Mesenteric fat pad (tissue), 1 donor: ENCODE measurements at regions not wholly inside any gene's neighbourhood (a gene's known extent, or its start where the extent isn't known, plus 50 kb on each side); places are given as distances from the start of the nearest gene placed in this dataset.
"Not testable (repeated sequence)": the region's sequence is repeated elsewhere in the genome, so short reads cannot be mapped to it uniquely, and the experiment has no call there.

Experiments
- DNase-seq: peaks from one replicate; pipeline ENCODE4 v3.0.0-alpha.2; 2020; ENCODE audit warnings: low spot score
- donor health status: DM: yes; HTN: yes; CAD: no.

DNA sequence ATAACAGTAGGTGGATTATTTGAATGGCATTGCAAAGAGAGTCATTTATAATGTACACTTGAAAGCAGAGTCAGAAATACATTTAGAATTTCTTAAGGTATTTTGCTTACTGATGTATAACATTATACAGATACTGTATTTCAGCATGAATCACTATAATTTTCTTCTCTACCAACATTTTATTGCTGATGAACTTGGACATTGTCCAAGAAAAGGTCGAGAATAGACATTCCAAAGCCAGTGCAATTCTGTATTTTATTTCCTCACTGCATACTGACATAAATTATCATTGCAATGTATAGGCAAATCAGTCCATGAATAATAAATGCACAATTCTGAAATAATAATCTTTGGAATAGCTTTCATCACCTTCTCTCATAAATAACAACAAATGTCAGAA lies 1420.0 kb upstream of the EYS start:
- no peak for DNase-seq

- DNase-seq = no peak
These were observed 1414.1 kb upstream of the EYS start for GRCh38 chr6:67121115-67121514.

DNA sequence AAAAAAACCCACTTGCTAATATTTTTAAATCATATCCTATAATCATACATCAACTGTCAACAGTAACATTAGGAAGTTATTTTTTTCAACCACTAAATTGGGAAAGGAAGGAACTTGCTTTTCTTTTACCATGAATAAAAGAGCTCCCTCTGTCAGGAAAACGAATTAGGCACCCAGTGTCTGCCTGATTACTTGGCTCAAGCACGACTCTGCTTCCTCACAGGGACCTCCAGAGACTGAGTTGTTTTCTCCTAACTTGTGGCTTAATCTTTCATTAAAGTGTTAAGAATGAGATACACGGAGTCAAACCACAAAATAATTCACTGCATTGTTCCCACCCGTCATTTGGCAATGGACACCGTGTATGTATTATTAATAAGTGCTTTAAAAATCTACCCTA lies 1405.1 kb upstream of the EYS start:
- no peak for DNase-seq

GRCh38 chr6:67102743-67103142 lies 1395.7 kb upstream of the EYS start:
- no peak for DNase-seq

- not testable (repeated sequence) for DNase-seq
These were observed 1388.7 kb upstream of the EYS start for GRCh38 chr6:67095618-67096226.

GRCh38 chr6:67094431-67094946 lies 1387.5 kb upstream of the EYS start:
- DNase-seq = no peak

DNA sequence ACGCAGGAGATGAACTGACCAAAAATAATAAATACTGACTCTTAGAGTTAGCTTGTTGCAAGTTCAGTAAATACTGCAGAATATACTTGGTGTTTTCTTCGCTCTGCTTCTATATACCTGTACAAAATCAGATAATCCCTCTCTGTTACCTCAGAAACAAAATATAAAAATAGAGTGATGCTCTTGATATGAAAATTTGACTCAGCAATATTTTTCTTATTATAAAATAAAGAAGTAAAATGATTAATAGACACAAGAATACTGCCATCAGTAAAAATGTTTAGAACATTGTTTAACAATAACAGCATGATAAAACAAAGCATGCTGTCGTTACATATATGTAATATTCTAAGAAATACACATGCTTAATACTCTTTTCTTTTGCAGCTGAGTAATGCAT lies 1366.9 kb upstream of the EYS start:
- DNase-seq = no peak

DNA sequence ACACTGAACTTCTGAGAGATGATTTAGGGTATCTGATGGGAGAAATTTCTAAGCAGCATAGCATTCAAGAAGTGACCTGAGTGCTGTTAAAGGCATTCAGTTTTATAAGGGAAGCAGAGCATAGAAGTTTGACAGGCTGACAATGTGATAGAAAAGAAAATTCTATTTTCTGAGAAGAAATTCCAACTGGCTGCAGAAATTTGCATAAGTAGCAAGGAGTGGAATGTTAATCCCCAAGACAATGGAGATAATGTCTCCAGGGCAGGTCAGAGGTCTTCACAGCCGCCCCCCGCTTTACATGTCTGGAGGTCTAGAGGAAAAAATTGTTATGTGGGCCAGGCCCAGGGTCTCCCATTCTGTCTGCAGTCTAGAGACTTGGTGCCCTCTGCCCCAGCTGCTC lies 1361.8 kb upstream of the EYS start:
- no peak for DNase-seq

DNA sequence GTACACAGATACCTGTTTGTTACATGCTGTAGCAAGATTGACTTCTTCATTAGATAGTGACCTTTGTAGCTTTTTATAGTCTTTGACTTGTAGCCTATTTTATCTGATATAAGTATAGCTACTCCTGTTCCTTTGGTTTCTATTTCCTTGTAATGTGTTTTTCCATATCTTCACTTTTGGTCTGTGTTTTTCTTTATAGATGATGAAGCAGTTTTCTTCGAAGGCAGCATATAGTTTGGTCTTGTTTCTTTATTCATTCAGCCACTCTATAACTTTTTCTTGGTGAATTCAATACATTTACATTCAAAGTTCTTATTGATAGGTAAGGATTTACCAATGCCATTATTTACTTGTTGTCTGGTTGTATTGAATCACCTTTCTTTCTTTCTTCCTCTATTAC lies 1357.3 kb upstream of the EYS start:
- DNase-seq = no peak

GRCh38 chr6:67047996-67048395 lies 1341.0 kb upstream of the EYS start:
- no peak for DNase-seq

- no peak for DNase-seq
These were observed 1338.0 kb upstream of the EYS start for GRCh38 chr6:67045076-67045475.

DNA sequence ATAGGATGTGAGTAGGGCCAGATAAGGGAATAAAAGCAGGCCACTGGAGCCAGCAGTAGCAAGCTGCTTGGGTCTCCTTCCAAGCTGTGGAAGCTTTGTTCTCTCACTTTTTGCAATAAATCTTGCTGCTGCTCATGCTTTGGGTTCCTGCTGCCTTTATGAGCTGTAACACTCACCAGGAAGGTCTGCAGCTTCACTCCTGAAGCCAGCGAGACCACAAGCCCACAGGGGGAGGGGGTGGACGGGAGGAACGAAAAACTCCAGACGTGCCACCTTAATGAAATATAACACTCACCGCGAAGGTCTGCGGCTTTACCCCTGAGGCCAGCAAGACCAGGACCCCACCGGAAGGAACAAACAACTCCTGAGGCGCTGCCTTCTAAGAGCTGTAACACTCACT lies 1324.4 kb upstream of the EYS start:
- DNase-seq = no peak

GRCh38 chr6:67030861-67031260 lies 1323.8 kb upstream of the EYS start:
- DNase-seq = no peak

DNA sequence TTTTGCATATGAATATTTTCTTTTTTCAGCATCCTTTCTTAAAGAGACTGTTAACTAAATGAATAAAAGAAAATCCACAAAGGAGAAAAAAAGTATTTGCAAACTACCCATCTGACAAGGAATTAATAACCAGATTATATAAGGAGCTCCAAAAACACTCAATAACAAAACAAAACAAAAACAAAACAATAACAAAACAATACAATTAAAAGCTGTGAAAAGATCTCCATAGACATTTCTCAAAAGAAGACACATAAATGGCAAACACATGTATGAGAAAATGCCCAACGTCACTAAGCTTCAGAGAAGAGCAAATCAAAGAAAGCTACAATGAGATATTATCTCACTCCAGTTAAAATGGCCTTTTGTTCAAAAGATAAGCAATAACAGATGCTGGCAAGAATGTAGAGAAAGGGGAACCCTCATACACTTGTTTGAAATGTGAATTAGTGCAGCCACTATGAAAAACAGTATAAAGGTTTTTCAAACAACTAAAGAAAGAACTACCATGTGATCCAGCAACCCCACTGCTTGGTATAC lies 1310.0 kb upstream of the EYS start:
- no peak for DNase-seq

DNA sequence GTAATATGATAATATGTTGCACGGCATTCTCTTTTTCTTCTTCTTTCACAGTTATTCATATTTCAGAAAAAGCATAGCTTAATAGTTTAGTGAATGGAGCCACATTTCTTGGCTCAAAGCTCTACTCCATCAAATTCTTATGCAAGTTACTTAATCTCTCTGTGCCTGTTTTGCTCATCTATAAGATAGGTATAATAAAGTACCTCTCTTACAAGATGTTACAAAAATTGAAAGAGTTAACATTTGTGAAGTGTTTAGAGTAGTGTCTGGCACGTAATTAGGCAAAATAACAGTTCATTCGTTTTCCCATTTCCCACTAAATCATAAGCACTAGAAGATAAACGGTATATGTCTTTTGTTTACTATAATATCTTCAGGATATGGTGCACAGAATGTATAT lies 1304.4 kb upstream of the EYS start:
- DNase-seq = no peak

- no peak for DNase-seq
These were observed 1302.8 kb upstream of the EYS start for GRCh38 chr6:67009818-67010217.

DNA sequence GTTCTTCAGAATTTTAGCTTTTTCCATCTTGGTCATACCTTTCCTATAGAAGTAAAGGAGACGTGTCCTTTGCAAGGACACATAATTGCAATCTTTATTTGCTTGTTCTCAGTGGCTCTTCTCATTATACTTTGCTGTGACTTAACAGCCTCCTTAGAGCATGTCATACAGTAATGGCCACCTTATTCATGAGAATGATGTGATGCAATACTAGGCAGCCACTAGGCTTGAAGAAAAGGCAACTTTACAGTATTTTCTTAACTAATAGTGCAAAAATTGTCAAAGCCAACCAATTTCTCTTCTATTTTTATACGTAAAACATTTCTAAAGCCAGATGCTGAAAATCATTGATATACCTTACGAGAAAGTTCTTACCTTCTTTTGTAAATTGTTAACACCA lies 1296.8 kb upstream of the EYS start:
- no peak for DNase-seq

- no peak for DNase-seq
These were observed 1293.1 kb upstream of the EYS start for GRCh38 chr6:67000121-67000520.

- DNase-seq = not testable (repeated sequence)
These were observed 1290.6 kb upstream of the EYS start for GRCh38 chr6:66997579-66997978.

DNA sequence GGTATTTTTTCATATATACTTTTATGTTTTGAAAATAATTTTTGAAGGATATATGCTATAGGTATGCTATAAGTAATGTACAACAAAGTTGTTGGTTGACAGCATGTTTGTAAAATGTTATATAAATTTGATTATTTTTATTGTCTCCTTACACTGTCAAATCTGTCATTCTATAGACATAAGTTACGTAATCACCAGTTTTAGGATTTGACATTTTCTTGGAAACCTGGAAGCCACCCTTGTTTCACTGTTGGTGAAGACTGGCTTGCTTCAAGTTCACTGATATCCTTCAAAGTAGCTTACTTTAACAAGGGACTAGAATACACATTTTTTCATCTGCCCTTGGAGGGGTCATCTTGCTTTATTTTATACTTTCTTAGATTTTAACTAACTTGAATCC lies 1288.6 kb upstream of the EYS start:
- DNase-seq = no peak

- not testable (repeated sequence) for DNase-seq
These were observed 1286.7 kb upstream of the EYS start for GRCh38 chr6:66993708-66994107.

DNA sequence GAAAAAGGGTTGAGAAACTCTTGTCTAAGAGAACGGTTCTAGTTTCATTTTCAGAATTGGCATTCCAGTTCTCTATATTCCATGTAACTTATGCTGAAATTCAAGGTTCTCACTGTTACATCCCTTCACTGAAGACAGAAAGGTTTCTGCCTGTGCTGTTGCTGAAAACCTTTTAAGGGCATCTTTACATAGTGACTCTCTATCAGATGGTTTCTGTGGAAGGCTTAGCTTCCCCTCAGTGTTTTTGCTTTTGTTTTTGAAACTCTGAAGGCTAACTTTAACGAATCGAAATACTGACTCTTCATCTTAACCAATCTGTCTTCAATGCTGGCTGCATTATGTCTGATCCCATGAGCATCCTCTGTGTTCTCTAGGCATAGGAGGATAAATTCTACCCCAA lies 1286.2 kb upstream of the EYS start:
- no peak for DNase-seq

DNA sequence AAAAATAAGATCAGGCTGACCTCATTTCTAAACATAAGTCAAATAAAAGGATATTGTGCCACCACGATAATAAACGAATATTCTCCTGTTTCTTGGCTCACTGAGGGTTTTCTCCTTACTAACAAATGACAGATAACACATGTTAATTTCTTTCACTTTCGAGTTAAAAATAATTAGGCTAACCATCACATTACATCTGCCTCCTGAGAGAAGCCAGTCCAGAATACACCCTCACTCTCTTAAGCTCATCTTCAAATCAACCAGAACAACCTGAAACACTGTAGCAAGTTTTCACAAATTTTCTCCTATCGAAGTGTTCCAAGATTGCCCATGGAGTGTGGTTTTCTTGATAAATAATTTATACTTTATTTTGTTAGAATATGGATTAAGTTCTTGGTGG lies 1285.6 kb upstream of the EYS start:
- DNase-seq = no peak

DNA sequence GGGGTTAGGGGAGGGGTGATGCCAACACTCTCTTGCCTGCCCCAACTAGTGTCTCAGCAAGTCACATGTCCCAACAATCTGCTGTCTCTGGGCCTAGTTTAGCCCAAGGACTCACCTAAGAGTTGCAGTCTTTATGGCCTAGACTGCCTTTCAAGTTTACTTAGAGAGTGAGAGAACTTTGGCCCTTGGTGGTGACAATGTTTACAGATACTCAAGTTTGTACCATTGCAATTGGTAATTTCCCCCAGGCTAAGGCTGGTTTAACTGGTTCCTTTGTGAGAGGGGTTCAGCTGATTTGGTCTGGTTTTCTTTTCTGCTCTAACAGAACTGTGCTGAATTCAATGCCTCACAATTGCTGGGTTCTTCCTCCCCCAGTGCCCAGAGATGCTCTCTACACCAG lies 1279.9 kb upstream of the EYS start:
- DNase-seq = no peak
